Ishikawa (cell line): ENCODE measurements at regions not wholly inside any gene's neighbourhood (a gene's known extent, or its start where the extent isn't known, plus 50 kb on each side); places are given as distances from the start of the nearest gene placed in this dataset.

ENCODE experiments used
- CEBPB ChIP-seq: IDR thresholded peaks from 2 replicates; pipeline ENCODE4 v1.6.1; 2012
- CREB1 ChIP-seq: IDR thresholded peaks from 2 replicates; pipeline ENCODE4 v1.6.1; 2012; ENCODE audit warnings: low read depth
- EGR1 ChIP-seq: IDR thresholded peaks from 2 replicates; pipeline ENCODE4 v1.6.1; 2012
- EP300 ChIP-seq: IDR thresholded peaks from 2 replicates; pipeline ENCODE4 v1.6.1; 2012; ENCODE audit warnings: borderline replicate concordance
- FOXM1 ChIP-seq: IDR thresholded peaks from 2 replicates; pipeline ENCODE4 v1.6.1; 2012; ENCODE audit warnings: low read depth, borderline replicate concordance
- NFIC ChIP-seq: IDR thresholded peaks from 2 replicates; pipeline ENCODE4 v1.6.1; 2012
- RAD21 ChIP-seq: IDR thresholded peaks from 2 replicates; pipeline ENCODE4 v1.6.1; 2012; ENCODE audit warnings: low read depth
- REST ChIP-seq: IDR thresholded peaks from 2 replicates; pipeline ENCODE4 v1.6.1; 2012; ENCODE audit warnings: low read depth, mild to moderate bottlenecking
- TAF1 ChIP-seq: IDR thresholded peaks from 2 replicates; pipeline ENCODE4 v1.6.1; 2012; ENCODE audit warnings: low read depth, mild to moderate bottlenecking
- TCF12 ChIP-seq: IDR thresholded peaks from 2 replicates; pipeline ENCODE4 v1.6.1; 2012; ENCODE audit warnings: low read depth
- YY1 ChIP-seq: IDR thresholded peaks from 2 replicates; pipeline ENCODE4 v1.6.1; 2012; ENCODE audit warnings: low read depth
- ZBTB7A ChIP-seq: IDR thresholded peaks from 2 replicates; pipeline ENCODE4 v1.6.1; 2012; ENCODE audit warnings: low read depth
- TF ChIP-seq, protein P1 (sequence below): IDR thresholded peaks from 2 replicates; pipeline ENCODE4 v1.6.1; 2012
- TF ChIP-seq, protein P2 (sequence below): IDR thresholded peaks from 2 replicates; pipeline ENCODE4 v1.6.1; 2012

- TF ChIP-seq YY1: no peak
- no peak for TF ChIP-seq TCF12
- no peak for TF ChIP-seq TAF1
- TF ChIP-seq, protein P1, sequence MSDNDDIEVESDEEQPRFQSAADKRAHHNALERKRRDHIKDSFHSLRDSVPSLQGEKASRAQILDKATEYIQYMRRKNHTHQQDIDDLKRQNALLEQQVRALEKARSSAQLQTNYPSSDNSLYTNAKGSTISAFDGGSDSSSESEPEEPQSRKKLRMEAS: no peak
- no peak for TF ChIP-seq FOXM1
- TF ChIP-seq, protein P2, sequence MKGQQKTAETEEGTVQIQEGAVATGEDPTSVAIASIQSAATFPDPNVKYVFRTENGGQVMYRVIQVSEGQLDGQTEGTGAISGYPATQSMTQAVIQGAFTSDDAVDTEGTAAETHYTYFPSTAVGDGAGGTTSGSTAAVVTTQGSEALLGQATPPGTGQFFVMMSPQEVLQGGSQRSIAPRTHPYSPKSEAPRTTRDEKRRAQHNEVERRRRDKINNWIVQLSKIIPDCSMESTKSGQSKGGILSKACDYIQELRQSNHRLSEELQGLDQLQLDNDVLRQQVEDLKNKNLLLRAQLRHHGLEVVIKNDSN: no peak
- TF ChIP-seq EP300: no peak
- TF ChIP-seq REST: no peak
- TF ChIP-seq RAD21: no peak
- no peak for TF ChIP-seq NFIC
- no peak for TF ChIP-seq EGR1
- no peak for TF ChIP-seq ZBTB7A
- no peak for TF ChIP-seq CREB1
Measured at GRCh38 chr4:180141734-180142133, 2101.5 kb upstream of the TENM3 start.

GRCh38 chr4:180148737-180149136 lies 2094.5 kb upstream of the TENM3 start:
- TF ChIP-seq, protein P2: no peak
- no peak for TF ChIP-seq TAF1
- TF ChIP-seq YY1: no peak
- TF ChIP-seq, protein P1: no peak
- no peak for TF ChIP-seq REST
- TF ChIP-seq EP300: no peak
- TF ChIP-seq NFIC: no peak
- no peak for TF ChIP-seq EGR1
- no peak for TF ChIP-seq CEBPB

DNA sequence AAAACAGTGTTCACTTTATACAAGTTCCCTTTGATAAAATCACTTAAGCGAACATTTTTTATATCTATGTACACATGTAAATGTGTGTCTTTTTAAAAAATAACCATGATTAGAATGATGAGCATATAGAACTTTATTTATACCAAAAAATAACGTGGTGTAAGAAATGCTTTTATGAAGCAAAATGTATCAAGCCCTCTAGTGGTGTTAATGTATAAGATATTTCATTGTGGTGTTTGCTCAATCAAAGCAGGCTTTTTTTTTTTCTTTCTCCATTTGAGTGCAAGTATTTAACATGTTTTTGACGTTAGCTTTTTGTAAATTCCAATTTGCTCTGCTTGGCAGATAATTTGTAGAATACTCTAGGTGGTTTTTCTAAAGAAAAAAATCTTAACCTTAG lies 2092.4 kb upstream of the TENM3 start:
- TF ChIP-seq RAD21 (peak; percentile 32), CEBPB (0 out of 2 replicates have a peak, but pooled peaks have one; percentile 23), REST (no peak)

DNA sequence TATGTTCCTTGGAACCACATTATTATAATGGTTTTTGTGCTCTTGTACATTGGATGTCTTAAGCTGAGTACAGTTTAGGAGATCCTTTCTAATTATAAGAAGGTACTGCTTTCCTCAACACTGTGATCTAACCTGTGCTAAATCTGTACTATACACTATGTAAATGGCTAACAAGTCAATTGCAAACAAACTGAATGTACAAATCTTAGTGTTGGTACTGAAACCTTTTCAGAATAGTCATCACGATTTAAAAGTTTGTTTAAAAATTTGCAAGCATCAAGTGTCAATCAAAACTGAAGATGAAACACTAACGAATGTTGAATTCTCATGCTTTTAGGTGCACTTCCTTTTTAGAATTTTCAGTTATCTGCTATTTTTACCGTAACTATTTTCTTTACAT lies 2090.4 kb upstream of the TENM3 start:
- no peak for TF ChIP-seq CEBPB
- no peak for TF ChIP-seq REST
- no peak for TF ChIP-seq TCF12
- TF ChIP-seq EGR1: no peak
- no peak for TF ChIP-seq RAD21
